Dedifferentiated amniotic fluid mesenchymal stem cell (primary cell): ENCODE measurements at regions not wholly inside any gene's neighbourhood (a gene's known extent, or its start where the extent isn't known, plus 50 kb on each side); places are given as distances from the start of the nearest gene placed in this dataset.
"Not testable (repeated sequence)": the region's sequence is repeated elsewhere in the genome, so short reads cannot be mapped to it uniquely, and the experiment has no call there.

Experiments used
- DNase-seq: peaks from one replicate; pipeline ENCODE4 v3.0.0-alpha.2; 2016; ENCODE audit errors: extremely low spot score

DNA sequence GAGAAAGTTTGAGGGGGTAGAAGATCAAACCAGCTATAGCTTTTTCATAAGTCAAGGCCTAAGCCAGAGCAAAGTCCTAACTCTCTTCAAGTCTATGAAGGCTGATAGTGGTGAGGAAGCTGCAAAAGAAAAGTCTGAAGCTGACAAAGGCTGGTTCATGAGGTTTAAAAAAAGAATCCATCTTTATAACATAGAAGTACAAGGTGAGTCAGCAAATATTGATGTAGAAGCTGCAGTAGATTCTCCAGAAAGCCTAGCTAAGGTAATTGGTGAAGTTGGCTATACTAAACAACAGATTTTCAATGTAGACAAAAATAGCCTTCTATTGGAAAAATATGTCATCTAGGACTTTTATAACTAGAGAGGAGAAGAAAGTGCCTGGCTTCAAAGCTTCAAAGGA is 141.4 kb upstream of the ZNF521 start:
- DNase-seq: no peak

DNA sequence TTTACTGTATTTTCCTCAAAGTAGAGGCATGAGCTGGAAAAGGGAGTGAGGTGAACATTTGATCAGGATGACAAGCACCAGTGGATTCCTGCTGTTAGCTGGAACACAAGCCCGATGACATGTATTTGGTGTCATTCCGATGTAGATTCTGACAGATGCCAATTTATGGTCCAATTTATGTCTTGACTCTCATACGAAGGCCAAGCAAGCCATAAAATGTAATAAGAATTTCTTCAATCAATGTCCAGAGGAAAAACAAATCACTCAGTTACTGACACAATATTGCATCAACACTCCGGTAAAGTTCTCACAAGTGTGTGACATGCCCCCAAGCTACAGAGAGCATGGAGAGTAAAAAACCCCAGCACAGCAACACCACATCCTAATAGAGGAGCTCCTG is 138.3 kb upstream of the ZNF521 start:
- no peak for DNase-seq

DNA sequence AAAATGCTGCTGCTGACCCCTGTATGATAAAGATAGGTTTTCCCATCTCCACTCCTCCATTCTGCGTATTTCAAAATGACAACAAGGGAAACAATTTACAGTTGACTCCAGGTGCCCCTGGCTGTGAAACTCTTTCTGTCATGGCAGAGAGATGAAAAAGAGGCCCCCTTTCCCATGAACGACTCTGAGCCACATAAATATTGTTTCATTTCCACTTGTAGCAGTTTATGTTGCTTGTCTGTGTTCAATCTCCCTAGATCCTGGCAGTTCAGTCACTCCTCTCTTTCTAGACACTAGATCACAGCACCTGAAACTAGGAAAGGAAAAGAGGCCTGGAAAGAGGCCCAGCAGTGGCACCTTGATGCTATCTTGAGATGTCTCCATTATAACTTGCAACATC is 121.0 kb upstream of the ZNF521 start:
- DNase-seq: no peak

DNA sequence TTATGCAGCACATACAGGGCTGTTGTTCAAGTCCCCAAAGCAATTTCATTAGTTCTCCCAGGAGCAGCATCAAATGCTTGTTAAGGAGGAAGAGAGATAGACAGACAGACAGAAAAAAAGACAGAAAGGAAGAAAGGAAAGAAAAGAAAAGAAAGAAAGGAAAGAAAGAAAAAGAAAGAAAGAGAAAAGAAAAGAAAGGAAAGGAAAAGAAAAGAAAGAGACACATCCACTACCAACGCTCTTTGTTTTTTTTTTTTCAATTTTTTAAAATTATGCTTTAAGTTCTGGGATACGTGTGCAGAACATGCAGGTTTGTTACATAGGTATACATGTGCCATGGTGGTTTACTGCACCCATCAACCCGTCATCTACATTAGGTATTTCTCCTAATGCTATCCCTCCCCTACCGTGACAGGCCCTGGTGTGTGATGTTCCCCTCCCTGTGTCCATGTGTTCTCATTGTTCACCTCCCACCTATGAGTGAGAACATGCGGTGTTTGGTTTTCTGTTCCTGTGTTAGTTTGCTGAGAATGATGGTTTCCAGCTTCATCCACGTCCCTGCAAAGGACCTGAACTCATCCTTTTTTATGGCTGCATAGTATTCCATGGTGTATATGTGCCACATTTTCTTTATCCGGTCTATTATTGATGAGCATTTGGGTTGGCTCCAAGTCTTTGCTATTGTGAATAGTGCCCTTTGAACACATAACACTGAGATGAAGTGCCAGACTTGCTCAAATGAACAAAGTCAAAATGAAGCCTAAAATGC is 119.0 kb upstream of the ZNF521 start:
- not testable (repeated sequence) for DNase-seq

DNA sequence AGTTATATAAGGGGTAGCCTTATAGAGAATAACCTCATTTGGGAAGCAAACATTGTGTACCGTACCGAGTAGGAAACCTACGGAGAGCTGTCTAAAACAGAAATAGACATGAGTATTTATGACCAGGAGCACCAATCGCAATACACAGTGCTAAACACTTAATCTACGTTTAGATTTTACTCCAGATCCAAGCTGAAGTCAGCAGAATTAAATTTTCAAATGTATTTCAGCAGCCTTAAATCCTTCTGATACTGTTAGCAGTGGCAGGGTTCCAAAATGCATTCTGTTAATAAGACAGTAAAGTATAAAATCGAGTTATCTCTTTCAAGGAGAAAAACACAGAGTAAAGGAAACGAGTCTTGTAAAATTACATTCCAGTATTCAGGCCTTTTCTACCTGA is 118.1 kb upstream of the ZNF521 start:
- DNase-seq: no peak

DNA sequence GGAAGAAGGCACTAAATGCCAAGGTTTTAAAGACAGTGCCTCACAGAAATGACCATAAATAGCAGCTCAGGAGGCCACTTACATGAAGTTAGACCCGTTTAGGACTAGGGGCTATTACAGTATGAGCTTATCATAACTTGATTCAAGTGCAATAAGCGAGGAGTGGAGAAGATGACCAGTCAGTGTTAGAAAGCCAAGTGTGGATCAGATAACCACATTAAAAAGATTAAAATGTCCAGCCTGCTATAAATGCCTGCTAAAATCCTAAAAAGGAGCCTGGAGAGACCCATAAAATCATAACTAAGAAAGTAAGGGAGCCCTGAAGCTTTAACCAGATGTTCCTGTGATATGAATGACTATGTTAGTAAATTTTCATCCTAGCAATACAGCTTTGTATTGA is 117.5 kb upstream of the ZNF521 start:
- no peak for DNase-seq

DNA sequence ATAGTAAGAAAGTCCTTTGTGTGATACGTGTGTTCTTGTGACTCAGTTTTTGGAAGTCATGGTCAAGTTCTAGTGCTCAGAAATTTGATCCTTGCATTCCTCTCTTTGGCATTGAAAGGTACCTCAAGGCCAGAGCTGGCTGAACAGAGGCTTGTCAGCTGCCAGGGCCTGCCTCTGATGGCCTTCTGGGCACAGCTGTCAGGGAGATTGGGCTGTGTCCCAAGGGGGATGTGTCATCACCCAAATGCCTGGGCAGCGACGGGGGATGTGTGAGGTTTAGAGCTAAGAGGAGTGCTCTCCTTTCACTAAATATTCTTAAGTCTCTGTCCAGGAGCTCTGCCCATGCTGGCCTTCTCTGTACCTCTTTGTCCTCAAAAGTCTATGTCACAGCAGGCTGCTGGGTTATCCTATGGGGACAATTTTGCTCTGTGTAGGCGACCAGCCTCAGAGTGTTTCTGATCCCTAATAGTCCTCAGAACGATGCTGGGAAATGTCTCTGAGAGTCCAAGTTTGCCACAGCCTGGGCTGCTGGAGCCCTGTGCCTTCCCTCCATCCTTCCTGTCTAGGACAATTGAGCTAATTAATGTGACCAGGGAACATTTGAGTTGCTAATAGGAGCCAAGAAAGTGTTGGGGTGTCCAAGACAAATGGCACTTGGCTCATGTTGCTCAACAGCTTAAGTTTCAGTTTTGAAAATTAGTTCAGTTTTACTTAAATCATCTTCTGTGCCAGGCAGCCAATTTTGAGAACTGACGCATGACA is 115.4 kb upstream of the ZNF521 start:
- DNase-seq: peak; percentile 31

DNA sequence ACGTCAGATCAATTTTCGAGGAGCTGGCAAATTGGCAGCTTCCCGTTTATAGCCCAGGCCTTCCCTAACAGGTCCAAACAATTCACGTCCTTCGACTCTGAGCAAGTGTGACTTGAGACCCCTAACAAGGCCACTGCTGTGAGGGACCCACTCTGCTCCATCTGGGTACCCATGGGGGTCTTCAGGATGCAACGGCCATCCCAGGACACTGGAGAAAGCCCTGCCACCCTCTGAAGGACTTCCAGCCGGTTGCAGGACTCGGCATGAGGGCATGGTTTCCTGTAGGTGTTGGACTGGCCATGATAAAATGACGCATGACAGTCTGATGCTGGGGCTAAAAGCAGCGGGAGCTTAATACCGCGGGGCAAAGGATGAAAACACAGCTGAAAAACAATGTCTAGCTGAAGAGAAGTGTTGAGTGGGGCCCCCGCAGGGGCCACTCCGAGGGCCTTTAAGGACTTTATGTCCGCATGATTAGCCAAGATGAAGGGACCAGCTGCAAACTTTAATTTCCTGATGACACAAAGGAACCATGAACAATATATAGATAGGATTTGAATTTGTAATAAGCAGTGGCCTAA is 113.3 kb upstream of the ZNF521 start:
- DNase-seq: no peak

DNA sequence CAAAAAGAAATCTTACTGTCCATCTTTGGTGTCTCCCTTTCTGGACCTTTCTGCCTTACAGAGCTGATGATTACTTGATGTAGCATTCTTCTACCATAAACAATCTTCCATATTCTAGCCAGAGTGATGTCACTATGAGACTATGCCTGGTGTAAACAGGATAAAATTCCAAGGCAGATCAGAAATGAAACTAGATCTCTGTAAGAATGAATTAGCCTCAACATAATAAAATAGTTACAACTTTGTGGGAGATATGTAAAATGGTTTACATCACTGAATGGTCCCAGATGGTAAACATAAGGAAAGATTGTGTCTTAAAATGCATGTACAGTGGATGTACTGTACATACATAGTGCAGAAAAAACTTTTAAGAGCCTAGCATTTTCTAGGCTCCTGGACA is 112.3 kb upstream of the ZNF521 start:
- peak; percentile 89 for DNase-seq

DNA sequence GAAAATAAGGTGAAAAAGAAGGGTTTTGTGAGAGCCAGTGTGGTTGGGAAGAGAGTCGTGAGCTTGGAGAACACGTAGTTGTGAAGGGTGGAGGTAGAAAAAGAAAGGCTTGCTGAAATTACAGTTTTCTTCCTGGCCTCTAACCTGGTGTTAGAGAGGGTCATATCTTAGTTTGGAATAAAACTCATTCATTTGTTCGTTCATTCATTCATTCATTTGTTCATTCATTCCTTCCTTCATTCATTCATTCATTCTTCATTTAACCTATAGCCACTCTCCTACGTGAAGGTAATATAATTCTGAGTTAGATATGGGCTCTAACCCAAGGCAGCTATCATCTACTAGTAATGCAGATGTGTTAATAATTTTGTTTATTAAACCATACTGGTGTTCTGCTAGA is 111.8 kb upstream of the ZNF521 start:
- no peak for DNase-seq

DNA sequence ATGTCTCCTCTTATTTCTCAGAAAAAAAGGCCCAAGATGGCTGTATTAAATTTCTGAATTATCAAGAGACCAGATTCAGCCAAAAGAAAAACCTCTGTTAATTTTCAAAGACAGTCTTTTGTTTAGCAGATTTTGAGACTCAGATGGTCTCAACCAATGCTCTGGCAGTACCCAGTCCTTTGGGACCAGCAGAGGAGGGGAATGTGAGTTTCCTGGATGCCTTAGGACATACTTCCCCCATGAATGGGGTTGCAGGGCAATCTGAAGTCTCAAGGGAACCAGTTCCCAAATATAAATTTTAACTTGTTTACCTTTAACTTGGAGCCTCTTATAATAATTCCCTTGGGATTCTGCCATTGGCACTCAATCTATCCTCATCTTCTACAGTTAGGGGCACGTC is 107.8 kb upstream of the ZNF521 start:
- no peak for DNase-seq

DNA sequence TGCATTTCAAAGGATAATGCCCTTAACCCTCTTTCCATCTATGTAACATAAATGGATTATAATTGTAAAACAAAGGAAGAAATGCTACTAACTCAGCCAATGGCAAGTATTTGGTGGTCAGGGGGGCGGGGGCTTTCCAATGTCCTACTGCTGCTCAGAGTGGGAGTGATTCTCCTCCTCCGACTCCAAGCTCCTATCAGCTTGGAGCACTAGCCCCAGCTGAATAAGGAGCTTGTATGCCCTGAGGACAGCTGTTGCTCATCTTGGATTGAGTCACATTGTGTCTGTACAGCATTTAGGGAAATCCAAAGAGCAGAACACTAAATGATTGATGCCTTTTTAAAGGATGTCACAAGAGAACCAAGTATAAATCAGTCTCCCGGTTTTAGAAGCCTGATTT is 105.6 kb upstream of the ZNF521 start:
- no peak for DNase-seq

DNA sequence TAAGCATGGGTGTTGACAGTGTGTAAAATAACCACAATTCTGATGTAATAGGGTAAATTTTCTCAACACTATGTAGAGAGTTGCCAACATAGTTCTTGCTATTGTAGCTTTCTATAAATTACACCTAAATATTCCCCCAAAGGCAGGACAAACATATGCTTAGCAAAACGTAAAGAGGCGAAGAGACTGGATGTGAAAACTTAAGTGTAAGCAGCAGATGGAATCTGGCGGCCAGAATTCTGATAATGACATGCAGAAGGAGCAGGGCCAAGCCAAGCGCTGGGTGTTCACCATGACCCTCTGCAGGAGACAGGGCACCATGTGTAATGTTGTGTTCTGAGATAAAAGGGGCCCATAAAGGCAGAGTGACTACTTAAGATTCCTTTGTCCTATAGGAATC is 105.2 kb upstream of the ZNF521 start:
- DNase-seq: no peak

DNA sequence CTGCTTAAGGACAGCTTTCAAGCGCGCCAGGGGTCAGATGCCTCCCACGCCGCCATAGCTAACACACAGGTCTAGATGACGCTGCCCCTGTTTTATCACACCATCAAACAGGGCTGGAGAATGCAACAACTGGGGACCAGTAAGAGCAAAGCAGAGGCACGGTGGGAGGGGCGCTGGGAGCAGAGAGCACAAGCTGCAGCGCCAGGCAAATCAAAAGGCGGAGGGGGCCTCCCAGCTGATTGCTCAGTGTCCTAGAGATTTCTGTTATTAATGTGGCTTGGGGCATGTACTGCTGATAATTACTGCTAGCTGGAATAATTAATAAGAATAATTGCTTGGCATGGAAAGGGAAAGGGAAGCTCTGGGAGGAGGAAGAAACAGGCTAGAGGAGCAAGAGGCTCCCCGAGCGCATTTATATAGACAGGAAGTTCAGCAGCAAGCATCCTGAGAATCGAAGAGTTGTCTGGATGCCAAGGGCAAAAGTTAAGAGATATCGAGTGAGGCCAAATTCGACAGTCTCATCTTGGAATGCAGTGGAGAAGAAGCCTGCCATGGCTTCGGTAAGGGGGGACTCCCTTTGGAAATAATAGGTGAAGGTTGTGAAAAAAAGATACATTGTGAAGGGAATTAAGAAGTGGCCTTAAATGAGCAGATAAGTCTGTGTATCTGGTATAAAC is 104.5 kb upstream of the ZNF521 start:
- DNase-seq: no peak

DNA sequence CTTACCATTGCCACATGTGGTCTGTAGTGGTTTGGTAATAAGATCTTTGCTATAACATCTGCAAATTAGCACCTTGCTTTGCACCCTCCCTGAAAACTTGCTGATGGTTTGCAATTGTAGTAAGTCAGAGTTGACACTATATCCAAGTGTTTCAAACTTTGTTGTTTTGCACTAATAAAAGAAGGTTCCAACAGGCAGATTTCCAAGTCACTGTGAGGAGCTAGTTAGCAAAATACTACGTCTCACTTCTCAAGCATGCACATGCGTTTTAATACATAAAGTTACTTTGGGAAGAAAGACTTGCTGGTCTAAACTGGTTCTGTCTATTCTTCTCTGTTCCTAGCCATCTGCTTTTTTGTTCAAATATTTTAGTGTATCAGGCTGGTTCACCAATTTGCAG is 103.7 kb upstream of the ZNF521 start:
- DNase-seq: no peak

DNA sequence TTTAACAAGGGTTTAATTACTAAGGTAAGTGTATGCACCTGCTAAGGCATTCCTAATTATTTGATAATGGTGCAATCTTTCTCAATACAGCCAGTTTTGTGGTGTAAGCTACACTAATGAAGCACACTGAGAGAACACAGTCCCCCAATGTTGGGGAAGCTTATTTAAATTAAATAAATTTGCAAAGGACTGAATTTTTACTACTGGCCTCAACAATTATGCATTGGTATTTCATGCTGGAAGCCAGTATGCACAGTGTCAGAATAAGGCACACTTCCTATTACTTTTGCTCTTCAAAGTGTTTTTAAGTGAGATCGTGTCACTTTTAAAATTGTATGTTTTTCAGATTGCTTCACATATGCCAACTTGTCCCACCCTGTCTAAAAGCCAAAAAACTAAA is 103.2 kb upstream of the ZNF521 start:
- DNase-seq: no peak

DNA sequence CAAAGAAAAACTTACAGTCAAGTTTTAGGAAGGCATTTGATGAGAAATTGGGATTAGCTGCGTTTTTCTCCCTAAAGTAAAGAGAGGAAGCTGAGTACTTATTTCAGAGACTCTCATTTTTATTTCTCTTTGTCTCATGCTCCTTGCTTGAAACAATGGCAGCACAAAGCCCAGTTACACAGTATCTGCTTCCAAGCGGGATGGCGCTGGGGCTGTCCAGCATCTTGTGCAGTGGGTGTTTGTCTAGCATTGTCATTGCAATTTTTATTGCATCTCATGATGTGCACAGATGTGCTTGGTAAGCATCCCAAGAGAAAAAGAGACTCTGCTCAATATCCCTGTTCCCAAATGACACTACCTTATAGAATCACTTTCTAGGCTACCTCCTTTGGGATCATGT is 102.8 kb upstream of the ZNF521 start:
- no peak for DNase-seq

DNA sequence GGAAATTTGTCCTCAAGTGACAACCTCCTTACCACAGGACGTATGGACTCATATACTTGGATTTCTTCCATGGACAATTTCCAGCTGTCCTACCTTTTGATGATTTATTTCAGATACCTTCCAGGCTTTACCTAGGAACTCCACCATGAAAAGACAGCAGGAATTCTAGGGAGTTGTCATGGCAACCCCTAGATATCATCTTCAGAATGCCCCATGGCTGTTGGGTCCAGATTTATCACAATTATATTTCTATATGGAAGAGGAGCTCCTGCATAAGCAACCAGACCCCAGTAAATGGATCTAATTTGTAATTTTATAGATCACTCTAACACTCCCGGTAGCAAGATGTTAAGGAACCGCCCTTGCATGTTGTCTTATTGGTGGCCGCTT is 102.3 kb upstream of the ZNF521 start:
- DNase-seq: no peak

DNA sequence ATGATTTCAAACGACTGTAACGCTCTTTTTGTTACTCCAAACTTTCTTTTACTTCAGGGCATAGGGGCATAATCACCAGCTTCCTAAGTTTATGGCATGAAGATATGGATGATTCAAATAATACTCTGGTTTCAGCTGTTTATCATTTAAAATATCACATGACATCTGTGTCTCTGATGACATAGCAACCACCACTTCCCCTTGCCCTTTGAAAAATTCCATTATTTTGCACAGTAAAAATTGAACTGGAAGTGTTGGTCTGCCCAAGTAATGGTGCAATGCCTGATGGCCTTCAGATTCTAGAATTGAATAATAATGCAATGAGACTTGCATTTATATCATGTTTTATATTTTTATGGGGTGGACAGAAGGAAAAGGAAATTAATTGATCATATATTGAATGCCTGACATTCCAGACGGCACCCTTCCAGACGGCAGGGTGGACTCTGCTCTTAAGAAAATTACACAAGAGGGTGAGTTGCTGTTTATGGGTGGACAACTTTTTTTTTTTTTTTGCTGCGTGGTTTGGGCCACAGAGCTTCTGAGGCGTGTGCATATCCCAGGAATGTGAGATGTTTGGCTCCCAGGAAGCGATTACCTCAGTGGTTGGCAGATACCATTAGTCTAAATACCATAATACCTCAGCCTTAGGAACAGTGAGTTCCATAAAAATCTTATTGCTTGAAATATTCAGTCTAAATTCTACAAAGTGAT is 101.7 kb upstream of the ZNF521 start:
- peak; percentile 29 for DNase-seq

DNA sequence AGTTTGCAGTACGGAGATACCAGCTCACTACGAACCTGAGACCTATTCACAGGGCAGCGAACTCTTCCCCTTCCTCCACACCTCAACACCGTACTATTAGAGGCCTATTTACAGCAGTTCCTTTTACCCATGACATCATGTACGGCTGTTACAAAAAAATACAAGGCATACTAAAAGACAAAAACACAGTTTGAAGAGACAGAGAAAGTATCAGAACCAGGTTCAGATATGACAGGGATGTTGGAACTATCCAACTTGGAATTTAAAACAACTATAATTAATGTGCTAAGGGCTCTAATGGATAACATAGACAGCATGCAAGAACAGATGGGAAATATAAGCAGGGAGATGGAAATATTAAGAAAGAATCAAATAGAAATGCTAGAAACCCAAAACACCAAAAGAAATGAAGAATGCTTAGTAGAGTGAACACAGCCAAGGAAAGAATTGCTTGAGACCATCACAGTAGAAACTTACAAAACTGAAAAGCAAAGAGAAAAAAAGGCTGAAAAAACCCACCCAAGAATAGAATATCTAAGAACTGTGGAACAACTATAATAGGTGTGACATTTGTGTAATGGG is 99.2 kb upstream of the ZNF521 start:
- DNase-seq: no peak

DNA sequence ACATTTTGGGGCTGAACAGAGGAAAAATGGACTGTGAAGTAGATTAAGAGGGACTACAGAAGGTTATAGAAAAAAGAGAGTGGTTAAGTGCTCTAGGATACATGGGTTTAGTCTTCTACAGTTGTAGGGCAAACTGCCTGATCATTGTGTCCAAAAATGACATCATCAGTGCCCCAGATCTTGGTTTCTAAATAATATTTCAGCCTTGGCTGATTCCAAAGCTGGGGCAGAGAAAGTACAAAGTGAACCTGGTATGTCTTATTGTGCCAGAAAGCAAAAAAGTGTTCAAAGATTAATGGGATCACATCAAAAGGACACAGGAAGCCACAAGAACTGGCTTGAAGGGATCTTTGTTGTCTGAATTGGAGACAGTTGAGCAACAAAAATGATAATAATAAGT is 97.1 kb upstream of the ZNF521 start:
- no peak for DNase-seq

DNA sequence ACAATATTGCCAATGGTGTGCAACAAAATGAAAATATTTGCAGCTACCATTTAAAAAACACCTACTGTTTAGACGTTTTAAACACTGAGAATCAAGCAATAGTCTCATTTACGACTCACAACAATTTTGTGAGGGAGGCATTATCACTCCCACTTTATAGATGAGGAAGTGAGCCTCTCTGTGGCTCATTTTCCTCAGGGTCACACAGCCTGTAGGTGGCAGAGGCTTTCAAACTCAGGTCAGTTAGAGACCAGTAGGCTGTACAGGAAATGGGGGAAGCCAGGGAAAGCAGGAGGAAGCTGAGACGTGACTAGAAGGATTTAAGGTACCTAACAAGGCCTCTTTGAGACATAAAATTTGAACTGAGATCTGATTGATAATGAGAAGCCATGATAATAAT is 95.0 kb upstream of the ZNF521 start:
- no peak for DNase-seq
